IMR-90 (cell line): ENCODE measurements at regions not wholly inside any gene's neighbourhood (a gene's known extent, or its start where the extent isn't known, plus 50 kb on each side); places are given as distances from the start of the nearest gene placed in this dataset.

Experiments
- ATAC-seq: fragments of 200-7000 bp; cut with Tn5 transposase; 2 replicates; pipeline ENCODE4 v1.9.1; 2020; ENCODE audit warnings: low read depth, mild to moderate bottlenecking, moderate library complexity
- BruUV-seq: library from RNA; stranded (reverse); fragments of 400-500 nt; replicated peaks from 2 replicates; lab custom pipeline; 2021; lab: Mats Ljungman, UMichigan
- CTCF ChIA-PET: fragments of 300-600 bp; formaldehyde crosslinking; extraction: SDS; loops from one replicate; lab custom pipeline; 2021; ENCODE audit warnings: antibody characterized with exemption; lab: Yijun Ruan, JAX
- POLR2A ChIA-PET: fragments of 300-600 bp; sonication (Branson Sonifier 250); formaldehyde crosslinking; loops from one replicate; lab custom pipeline; 2022; ENCODE audit warnings: antibody characterized with exemption; ENCODE audit not compliant: unreplicated experiment; lab: Charles Lee
- DNase-seq: peaks from one replicate; pipeline ENCODE4 v3.0.0; 2013
- H2AFZ ChIP-seq: replicated peaks from 2 replicates; pipeline ENCODE3; 2013; ENCODE audit warnings: low read length, mild to moderate bottlenecking; ENCODE audit not compliant: poor library complexity
- H2AK5ac ChIP-seq: 2 replicates; pipeline ENCODE4 v1.6.1; 2013; ENCODE audit warnings: low read depth, low read length, inconsistent platforms
- H2AK9ac ChIP-seq: replicated peaks from 2 replicates; pipeline ENCODE3; 2013; ENCODE audit warnings: mild to moderate bottlenecking, low read depth, low read length, moderate library complexity; ENCODE audit not compliant: poor library complexity
- H2BK120ac ChIP-seq: 2 replicates; pipeline ENCODE4 v1.6.1; 2013; ENCODE audit warnings: low read depth, low read length, inconsistent platforms
- H2BK15ac ChIP-seq: 3 replicates; pipeline ENCODE4 v1.6.1; 2013; ENCODE audit warnings: low read depth, low read length, inconsistent platforms
- H2BK20ac ChIP-seq: 2 replicates; pipeline ENCODE4 v1.6.1; 2013; ENCODE audit warnings: low read depth, mild to moderate bottlenecking, inconsistent platforms, low read length, moderate library complexity
- H2BK5ac ChIP-seq: 2 replicates; pipeline ENCODE4 v1.6.1; 2013; ENCODE audit warnings: mild to moderate bottlenecking, low read depth, low read length, inconsistent platforms; ENCODE audit not compliant: poor library complexity, severe bottlenecking
- H3K14ac ChIP-seq: replicated peaks from 2 replicates; pipeline ENCODE4 v1.6.1; 2013; ENCODE audit warnings: low read depth, low read length, inconsistent platforms
- H3K18ac ChIP-seq: 2 replicates; pipeline ENCODE4 v1.6.1; 2013; ENCODE audit warnings: low read depth, low read length, control low read depth
- H3K23ac ChIP-seq: 2 replicates; pipeline ENCODE4 v1.6.1; 2013; ENCODE audit warnings: low read depth, low read length, inconsistent platforms
- H3K27ac ChIP-seq: 2 replicates; pipeline ENCODE4 v1.5.1; 2013; ENCODE audit warnings: mild to moderate bottlenecking, control low read depth, low read length; ENCODE audit not compliant: insufficient read depth
- H3K27me3 ChIP-seq: 2 replicates; pipeline ENCODE4 v1.6.1; 2013; ENCODE audit warnings: low read length; ENCODE audit not compliant: control insufficient read depth, insufficient read depth
- H3K36me3 ChIP-seq: 2 replicates; pipeline ENCODE4 v1.6.1; 2013; ENCODE audit warnings: low read length, mixed read lengths; ENCODE audit not compliant: control insufficient read depth, insufficient read depth
- H3K4ac ChIP-seq: 2 replicates; pipeline ENCODE4 v1.6.1; 2013; ENCODE audit warnings: low read depth, low read length, inconsistent platforms
- H3K4me1 ChIP-seq: 2 replicates; pipeline ENCODE4 v1.6.1; 2013; ENCODE audit warnings: low read length, mixed read lengths; ENCODE audit not compliant: control insufficient read depth, insufficient read depth
- H3K4me2 ChIP-seq: 2 replicates; pipeline ENCODE4 v1.6.1; 2013; ENCODE audit warnings: low read depth, mild to moderate bottlenecking, control low read depth, low read length, moderate library complexity
- H3K4me3 ChIP-seq: 2 replicates; pipeline ENCODE4 v1.5.1; 2013; ENCODE audit warnings: low read depth, mild to moderate bottlenecking, control low read depth, low read length, moderate library complexity; ENCODE audit not compliant: insufficient read depth
- H3K56ac ChIP-seq: 2 replicates; pipeline ENCODE4 v1.6.1; 2013; ENCODE audit warnings: low read length, inconsistent platforms; ENCODE audit not compliant: insufficient read depth; ENCODE audit errors: extremely low read depth
- H3K79me1 ChIP-seq, 2 experiments: 2 replicates each; pipeline ENCODE4 v1.6.1; 2013; ENCODE audit warnings: low read length in 2 of 2, inconsistent platforms in 1 of 2, low read depth in 1 of 2
- H3K9ac ChIP-seq: 2 replicates; pipeline ENCODE4 v1.6.1; 2013; ENCODE audit warnings: low read depth, low read length, control low read depth
- H3K9me1 ChIP-seq: 2 replicates; pipeline ENCODE4 v1.6.1; 2013; ENCODE audit warnings: low read length, inconsistent platforms; ENCODE audit not compliant: insufficient read depth
- H3K9me3 ChIP-seq: 2 replicates; pipeline ENCODE4 v1.6.1; 2013; ENCODE audit warnings: low read length; ENCODE audit not compliant: control insufficient read depth, insufficient read depth
- H4K20me1 ChIP-seq: 2 replicates; pipeline ENCODE4 v1.6.1; 2013; ENCODE audit warnings: low read length, inconsistent platforms; ENCODE audit not compliant: insufficient read depth
- H4K5ac ChIP-seq: 2 replicates; pipeline ENCODE4 v1.6.1; 2013; ENCODE audit warnings: mild to moderate bottlenecking, low read depth, low read length, control low read depth
- H4K8ac ChIP-seq, 2 experiments: 2 replicates each; pipeline ENCODE4 v1.6.1; 2013; ENCODE audit warnings: low read depth in 2 of 2, low read length in 2 of 2, control low read depth in 1 of 2, inconsistent platforms in 1 of 2
- H4K91ac ChIP-seq: 2 replicates; pipeline ENCODE4 v1.6.1; 2013; ENCODE audit warnings: low read depth, low read length, inconsistent platforms; ENCODE audit not compliant: insufficient read depth
- FOS ChIP-seq: fragments of 150-350 bp; IDR thresholded peaks from 2 replicates; pipeline ENCODE4 v1.6.1; 2016; ENCODE audit warnings: low read depth, low read length
- MAFK ChIP-seq: IDR thresholded peaks from 2 replicates; pipeline ENCODE4 v1.6.1; 2012; ENCODE audit warnings: low read depth, low read length, improper control_type of control experiment
- dilution Hi-C: fragments of 300-500 bp; cut with HindIII; formaldehyde crosslinking; loops from one replicate; pipeline ENCODE4 v1.14.3; 2018; ENCODE audit warnings: low sequenced_read_pairs; ENCODE audit not compliant: unreplicated experiment
- in situ Hi-C: fragments of 300-500 bp; cut with MboI; formaldehyde crosslinking; loops from 3 replicates; pipeline ENCODE4 v1.14.3; 2019; ENCODE audit warnings: low sequenced_read_pairs, inconsistent platforms, mixed read lengths
- intact Hi-C: fragments of 100-400 bp; cut with micrococcal nuclease; formaldehyde crosslinking; loops from 2 replicates; pipeline ENCODE4 v1.10.0; 2022

DNA sequence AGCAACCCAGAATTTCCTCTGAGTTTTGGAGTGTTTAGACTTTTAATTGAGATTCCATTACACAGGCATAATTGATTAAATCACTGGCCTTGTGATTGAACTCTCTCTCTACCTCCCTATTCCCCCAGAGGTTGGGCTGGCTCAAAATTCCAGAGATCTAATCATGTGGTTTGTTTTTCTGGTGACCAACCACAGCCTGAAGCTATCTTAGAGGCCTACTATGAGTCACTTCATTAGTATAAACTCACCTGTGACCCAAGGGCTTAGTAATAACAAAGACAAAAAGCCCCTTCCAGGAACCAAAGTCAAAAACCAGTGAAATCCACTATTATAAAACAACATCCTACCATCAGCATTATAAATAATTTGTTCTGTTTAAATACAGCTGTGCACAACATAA, 992.5 kb upstream of the CITED2 start:
- BruUV-seq, result no TSS peak
- peak overlapping the region; percentile 70; the same call in 1 of the 2 replicates for H4K91ac ChIP-seq
- H2BK20ac ChIP-seq, result peak overlapping the region; percentile 85
- peak overlapping the region; percentile 57; the same call in 1 of the 2 replicates for H3K56ac ChIP-seq
- ATAC-seq (peak; percentile 80), DNase-seq (peak; percentile 95)
- no peak overlapping the region for H3K4me3 ChIP-seq
- H3K36me3 ChIP-seq, result no peaks in the 10 kb centered on the region
- peak overlapping the region; percentile 90; the same call in 1 of the 2 replicates for H3K4ac ChIP-seq
- no peak overlapping the region; the same call in 2 of the 3 replicates for H2BK15ac ChIP-seq
- 0 out of 2 replicates have a peak overlapping the region, but pooled peaks have one; percentile 58 for H2AK5ac ChIP-seq
- peak overlapping the region; percentile 86 for H2BK5ac ChIP-seq
- peak overlapping the region; percentile 77; the same call in 1 of the 2 replicates for H3K14ac ChIP-seq
- in situ Hi-C loops (no loop called here), intact Hi-C loops (no loop called here), dilution Hi-C loops (no loop called here)
- TF ChIP-seq MAFK (no peak), FOS (peak; percentile 67; the same call in 1 of the 2 replicates)
- no peak overlapping the region for H3K23ac ChIP-seq
- H3K4me1 ChIP-seq, result peaks cover 2% of the 10 kb centered on the region; the same call in 1 of the 2 replicates
- no peak overlapping the region for H3K9ac ChIP-seq
- H4K8ac ChIP-seq, result peak overlapping the region in 1 of 2 experiments; percentile 93; a peak in 2 of 4 replicates
- H2AK9ac ChIP-seq, result no peak overlapping the region
- no peak overlapping the region for H2AFZ ChIP-seq
- CTCF ChIA-PET, result no interaction called here
- H4K20me1 ChIP-seq, result no peaks in the 10 kb centered on the region
- no peaks in the 10 kb centered on the region for H3K9me1 ChIP-seq
- H3K27ac ChIP-seq, result no peak overlapping the region
- H3K4me2 ChIP-seq, result no peak overlapping the region
- no peaks in the 10 kb centered on the region for H3K27me3 ChIP-seq
- peaks cover 14% of the 10 kb centered on the region for H3K9me3 ChIP-seq
- POLR2A ChIA-PET, result interaction anchor here (0.5 kb wide), 1 partner anchor 62 kb away, joined by 4 read pairs; no protein-coding TSS in a partner anchor
- H3K18ac ChIP-seq, result peak overlapping the region; percentile 57; the same call in 1 of the 2 replicates
- H3K79me1 ChIP-seq, result no peaks in the 10 kb centered on the region
- H2BK120ac ChIP-seq, result peak overlapping the region; percentile 91
- H4K5ac ChIP-seq, result no peak overlapping the region; the same call in 1 of the 2 replicates
